Heart left ventricle (tissue), 16 donors: ENCODE measurements at regions not wholly inside any gene's neighbourhood (a gene's known extent, or its start where the extent isn't known, plus 50 kb on each side); places are given as distances from the start of the nearest gene placed in this dataset.

ENCODE experiments used
- ATAC-seq, 4 donors: fragments of 200-7000 bp; cut with Tn5 transposase; one replicate each; pipeline ENCODE4 v1.9.1; 2020 to 2022; ENCODE audit warnings: moderate library complexity in 4 of 4, mild to moderate bottlenecking in 3 of 4, moderate number of reproducible peaks in 1 of 4
- DNase-seq, 5 donors: peaks; one replicate each; pipeline ENCODE4 v3.0.0-alpha.2; 2020
- H3K27ac ChIP-seq, 12 donors: fragments of 200-600 bp; sonication (generic) in 4 of 12; one replicate each; pipeline versions ENCODE4 v1.5.0 to v1.8.0; 2016 to 2022; ENCODE audit warnings: mild to moderate bottlenecking in 2 of 12
- H3K27me3 ChIP-seq, 9 donors: fragments of 200-600 bp; sonication (generic) in 2 of 9; one replicate each; pipeline versions ENCODE4 v1.5.1 to v1.8.0; 2016 to 2022; ENCODE audit warnings: mild to moderate bottlenecking in 3 of 9
- H3K36me3 ChIP-seq, 9 donors: fragments of 200-600 bp; sonication (generic) in 2 of 9; one replicate each; pipeline versions ENCODE4 v1.5.0 to v1.8.0; 2018 to 2022; ENCODE audit warnings: mild to moderate bottlenecking in 2 of 9
- H3K4me1 ChIP-seq, 12 donors: fragments of 200-600 bp; sonication (generic) in 4 of 12; one replicate each; pipeline versions ENCODE4 v1.5.0 to v1.8.0; 2016 to 2022; ENCODE audit warnings: mild to moderate bottlenecking in 3 of 12
- H3K4me3 ChIP-seq, 12 donors: fragments of 200-600 bp; sonication (generic) in 4 of 12; one replicate each; pipeline versions ENCODE4 v1.5.0 to v1.8.0; 2017 to 2022; ENCODE audit warnings: mild to moderate bottlenecking in 9 of 12, moderate library complexity in 4 of 12
- H3K9me3 ChIP-seq, 12 donors: fragments of 200-600 bp; sonication (generic) in 4 of 12; one replicate each; pipeline versions ENCODE4 v1.5.0 to v1.8.0; 2016 to 2022; ENCODE audit warnings: mild to moderate bottlenecking in 1 of 12
- CTCF ChIP-seq, 12 donors: fragments of 200-600 bp; sonication (generic) in 4 of 12; IDR thresholded peaks; one replicate each; pipeline versions ENCODE4 v1.5.0 to v1.8.0; 2018 to 2022; ENCODE audit warnings: antibody characterized with exemption in 12 of 12, mild to moderate bottlenecking in 5 of 12
- POLR2A ChIP-seq, 2 donors: fragments of 450-650 bp; IDR thresholded peaks; one replicate each; pipeline ENCODE4 v1.6.1; 2017; ENCODE audit warnings: antibody characterized with exemption in 2 of 2, mild to moderate bottlenecking in 2 of 2, moderate library complexity in 2 of 2
- WGBS, 4 donors: extraction: QIAGEN DNeasy Blood & Tissue Kit in 2 of 4; methylation state at CpG; one replicate each; pipeline versions ENCODE4 v1.1.5 to v1.1.7; 2013 to 2018; 5-methylcytosine and 5-hydroxymethylcytosine counted together
- intact Hi-C, 10 donors: fragments of 100-400 bp; cut with DNase I; formaldehyde crosslinking; loops; one replicate each; pipeline versions ENCODE4 v1.11.1 to v1.14.2; 2022
- donor health status: ischemic (EF 13 %, LVEDD 7.1; RV severe dilation, severe dysfunction).
- donor health status: healthy with polysubstance abuse.
- donor health status: DM: no; HTN: yes; CAD: no.
- donor health status: DM: no; HTN: no; CAD: no.
- donor health status: ischemic (EF 25% LVEDD 6.9; RV normal size, moderate dysfunction).
- donor health status: ischemic (EF 25% LVEDD 5.7; RV mildly dilated, moderate dysfunction).
- donor health status: healthy.
- donor health status: DM: yes; HTN: yes; CAD: no.
- donor health status: ischemic (EF 35%, LVEDD 5.7; RV mildly dilated, moderate dysfunction).
- donor health status: nonischemic (EF 11% LVEDD 7.7; RV severe dilation, severe dysfunction).
- donor health status: DM: yes; HTN: yes; CAD: no.
- donor health status: PGD.
- donor health status: ischemic (EF 29% LVEDD 5.4; RV normal size, mild dysfunction).
- donor health status: nonischemic (EF 23%, LVEDD 6.1; RV moderate dilation, normal function).

GRCh38 chrX:121639781-121640180 lies 592.4 kb downstream of the GLUD2 start:
- DNase-seq (no peak), ATAC-seq (no peak)
- Histone ChIP-seq H3K4me1 (no peaks in the 10 kb centered on the region), H3K9me3 (no peaks in the 10 kb centered on the region), H3K36me3 (no peaks in the 10 kb centered on the region), H3K27ac (no peak overlapping the region), H3K4me3 (no peak overlapping the region), H3K27me3 (no peaks in the 10 kb centered on the region)
- TF ChIP-seq POLR2A (IDR thresholded peaks at IDR 0.05) (no peak), CTCF (IDR thresholded peaks at IDR 0.05) (no peak)
- intact Hi-C loops = no loop called here

GRCh38 chrX:121641560-121641959 lies 594.1 kb downstream of the GLUD2 start:
- Histone ChIP-seq H3K9me3 (no peaks in the 10 kb centered on the region), H3K4me3 (no peak overlapping the region), H3K36me3 (no peaks in the 10 kb centered on the region), H3K4me1 (no peaks in the 10 kb centered on the region), H3K27ac (no peak overlapping the region), H3K27me3 (no peaks in the 10 kb centered on the region)
- TF ChIP-seq POLR2A (IDR thresholded peaks at IDR 0.05) (no peak), CTCF (IDR thresholded peaks at IDR 0.05) (no peak)
- intact Hi-C loops = no loop called here
- ATAC-seq (no peak), DNase-seq (no peak)
- WGBS, 4 donors = 23 to 43% (median 25%) methylated on average over 2 of the region's 2 CpGs

- DNase-seq = no peak
- Histone ChIP-seq H3K36me3 (no peaks in the 10 kb centered on the region), H3K27ac (no peak overlapping the region), H3K4me1 (no peaks in the 10 kb centered on the region), H3K9me3 (no peaks in the 10 kb centered on the region), H3K4me3 (no peak overlapping the region), H3K27me3 (no peaks in the 10 kb centered on the region)
- intact Hi-C loops = no loop called here
- no peak for ATAC-seq
- TF ChIP-seq CTCF (IDR thresholded peaks at IDR 0.05) = no peak
- TF ChIP-seq POLR2A (IDR thresholded peaks at IDR 0.05) = no peak
- WGBS, 4 donors = 60 to 93% (median 85%) methylated on average over 1 of the region's 1 CpG
Observed at GRCh38 chrX:121642415-121642814, 595.0 kb downstream of the GLUD2 start.

- Histone ChIP-seq H3K27ac (no peak overlapping the region), H3K4me3 (no peak overlapping the region), H3K27me3 (no peaks in the 10 kb centered on the region), H3K9me3 (no peaks in the 10 kb centered on the region), H3K36me3 (no peaks in the 10 kb centered on the region), H3K4me1 (no peaks in the 10 kb centered on the region)
- TF ChIP-seq CTCF (IDR thresholded peaks at IDR 0.05) = no peak
- TF ChIP-seq POLR2A (IDR thresholded peaks at IDR 0.05) = no peak
- DNase-seq (no peak), ATAC-seq (no peak)
- intact Hi-C loops = no loop called here
Observed at GRCh38 chrX:121649417-121649816, 602.0 kb downstream of the GLUD2 start.
